ENCODE measurements at regions not wholly inside any gene's neighbourhood (a gene's known extent, or its start where the extent isn't known, plus 50 kb on each side); places are given as distances from the start of the nearest gene placed in this dataset.
"Not testable (repeated sequence)": the region's sequence is repeated elsewhere in the genome, so short reads cannot be mapped to it uniquely, and the experiment has no call there.

- H4K20me1 ChIP-seq (ENCODE audit: control insufficient read depth, insufficient read depth, low read depth, low read length): no peaks in the 10 kb centered on the region
- H3K9me2 ChIP-seq (replicated peaks; ENCODE audit: control insufficient read depth, low read length): no peaks in the 10 kb centered on the region
- H3K4me1 ChIP-seq (ENCODE audit: control insufficient read depth, low read length): no peaks in the 10 kb centered on the region
- no peaks in the 10 kb centered on the region for H3F3A ChIP-seq (ENCODE audit: control insufficient read depth, insufficient read depth)
- no peak overlapping the region for H3K27ac ChIP-seq (ENCODE audit: low read depth, low read length)
- H3K79me2 ChIP-seq (ENCODE audit: control insufficient read depth, low read length): no peaks in the 10 kb centered on the region
- H3K27me3 ChIP-seq (ENCODE audit: control insufficient read depth, low read length): no peaks in the 10 kb centered on the region
- H3K9me3 ChIP-seq (ENCODE audit: control insufficient read depth, insufficient read depth, low read length): 0 out of 2 replicates have a peak, but pooled peaks cover 4% of the 10 kb centered on the region
- H3K4me3 ChIP-seq (ENCODE audit: low read length): no peak overlapping the region
- no peak overlapping the region for H3K4me2 ChIP-seq (ENCODE audit: low read length)
- H3K36me3 ChIP-seq (ENCODE audit: control insufficient read depth, low read length): no peaks in the 10 kb centered on the region
- TF ChIP-seq EZH2phosphoT487 (IDR thresholded peaks at IDR 0.05; ENCODE audit: borderline replicate concordance, low read length): no peak
- no peak for TF ChIP-seq CTCF (IDR thresholded peaks at IDR 0.05; ENCODE audit: low read depth, low read length, poor library complexity, severe bottlenecking)
These were observed 622.3 kb downstream of the DIPK2A start for GRCh38 chr3:144593881-144594280.

- not testable (repeated sequence) for H3F3A ChIP-seq (ENCODE audit: control insufficient read depth, insufficient read depth); H3K36me3 ChIP-seq (ENCODE audit: control insufficient read depth, low read length); H3K27me3 ChIP-seq (ENCODE audit: control insufficient read depth, low read length); H4K20me1 ChIP-seq (ENCODE audit: control insufficient read depth, insufficient read depth, low read depth, low read length); H3K9me2 ChIP-seq (replicated peaks; ENCODE audit: control insufficient read depth, low read length); H3K4me2 ChIP-seq (ENCODE audit: low read length); H3K27ac ChIP-seq (ENCODE audit: low read depth, low read length); H3K4me3 ChIP-seq (ENCODE audit: low read length); H3K9me3 ChIP-seq (ENCODE audit: control insufficient read depth, insufficient read depth, low read length); H3K79me2 ChIP-seq (ENCODE audit: control insufficient read depth, low read length); H3K4me1 ChIP-seq (ENCODE audit: control insufficient read depth, low read length)
These were observed 648.6 kb downstream of the DIPK2A start for GRCh38 chr3:144620236-144620635.

GRCh38 chr3:144622845-144623244, 651.2 kb downstream of the DIPK2A start:
- TF ChIP-seq EZH2phosphoT487 (IDR thresholded peaks at IDR 0.05; ENCODE audit: borderline replicate concordance, low read length) (no peak), CTCF (IDR thresholded peaks at IDR 0.05; ENCODE audit: low read depth, low read length, poor library complexity, severe bottlenecking) (no peak)
- H3K27me3 ChIP-seq (ENCODE audit: control insufficient read depth, low read length): no peaks in the 10 kb centered on the region
- H3K9me3 ChIP-seq (ENCODE audit: control insufficient read depth, insufficient read depth, low read length): no peaks in the 10 kb centered on the region
- H3K9me2 ChIP-seq (replicated peaks; ENCODE audit: control insufficient read depth, low read length): no peaks in the 10 kb centered on the region
- no peaks in the 10 kb centered on the region for H3K79me2 ChIP-seq (ENCODE audit: control insufficient read depth, low read length)
- H3K4me2 ChIP-seq (ENCODE audit: low read length): no peak overlapping the region
- no peak overlapping the region for H3K4me3 ChIP-seq (ENCODE audit: low read length)
- no peaks in the 10 kb centered on the region for H3K36me3 ChIP-seq (ENCODE audit: control insufficient read depth, low read length)
- H3F3A ChIP-seq (ENCODE audit: control insufficient read depth, insufficient read depth): no peaks in the 10 kb centered on the region
- H4K20me1 ChIP-seq (ENCODE audit: control insufficient read depth, insufficient read depth, low read depth, low read length): no peaks in the 10 kb centered on the region
- H3K4me1 ChIP-seq (ENCODE audit: control insufficient read depth, low read length): no peaks in the 10 kb centered on the region
- H3K27ac ChIP-seq (ENCODE audit: low read depth, low read length): no peak overlapping the region

GRCh38 chr3:144624656-144625055, 653.0 kb downstream of the DIPK2A start:
- no peaks in the 10 kb centered on the region for H3K27me3 ChIP-seq (ENCODE audit: control insufficient read depth, low read length)
- H3K27ac ChIP-seq (ENCODE audit: low read depth, low read length): no peak overlapping the region
- H3K4me2 ChIP-seq (ENCODE audit: low read length): no peak overlapping the region
- H3K36me3 ChIP-seq (ENCODE audit: control insufficient read depth, low read length): no peaks in the 10 kb centered on the region
- no peaks in the 10 kb centered on the region for H4K20me1 ChIP-seq (ENCODE audit: control insufficient read depth, insufficient read depth, low read depth, low read length)
- no peaks in the 10 kb centered on the region for H3K9me2 ChIP-seq (replicated peaks; ENCODE audit: control insufficient read depth, low read length)
- H3K4me1 ChIP-seq (ENCODE audit: control insufficient read depth, low read length): no peaks in the 10 kb centered on the region
- H3F3A ChIP-seq (ENCODE audit: control insufficient read depth, insufficient read depth): no peaks in the 10 kb centered on the region
- no peak overlapping the region for H3K4me3 ChIP-seq (ENCODE audit: low read length)
- H3K9me3 ChIP-seq (ENCODE audit: control insufficient read depth, insufficient read depth, low read length): no peaks in the 10 kb centered on the region
- H3K79me2 ChIP-seq (ENCODE audit: control insufficient read depth, low read length): no peaks in the 10 kb centered on the region
- TF ChIP-seq CTCF (IDR thresholded peaks at IDR 0.05; ENCODE audit: low read depth, low read length, poor library complexity, severe bottlenecking) (no peak), EZH2phosphoT487 (IDR thresholded peaks at IDR 0.05; ENCODE audit: borderline replicate concordance, low read length) (no peak)

Measured in DOHH2 (cell line).